Esophagus squamous epithelium (tissue), 4 donors: ENCODE measurements at regions not wholly inside any gene's neighbourhood (a gene's known extent, or its start where the extent isn't known, plus 50 kb on each side); places are given as distances from the start of the nearest gene placed in this dataset.

Source experiments
- CTCF ChIP-seq, 6 experiments: fragments of 450-650 bp in 4 of 6; fragments of 200-600 bp in 2 of 6; sonication (generic) in 2 of 6; IDR thresholded peaks; one replicate each; pipeline ENCODE4 v1.5.1; 2016 to 2019; ENCODE audit warnings: antibody characterized with exemption in 6 of 6, mild to moderate bottlenecking in 4 of 6, moderate library complexity in 4 of 6
- POLR2A ChIP-seq, 4 donors: fragments of 450-650 bp; IDR thresholded peaks; one replicate each; pipeline ENCODE4 v1.6.1; 2017; ENCODE audit warnings: antibody characterized with exemption in 4 of 4, mild to moderate bottlenecking in 4 of 4, moderate library complexity in 3 of 4

DNA sequence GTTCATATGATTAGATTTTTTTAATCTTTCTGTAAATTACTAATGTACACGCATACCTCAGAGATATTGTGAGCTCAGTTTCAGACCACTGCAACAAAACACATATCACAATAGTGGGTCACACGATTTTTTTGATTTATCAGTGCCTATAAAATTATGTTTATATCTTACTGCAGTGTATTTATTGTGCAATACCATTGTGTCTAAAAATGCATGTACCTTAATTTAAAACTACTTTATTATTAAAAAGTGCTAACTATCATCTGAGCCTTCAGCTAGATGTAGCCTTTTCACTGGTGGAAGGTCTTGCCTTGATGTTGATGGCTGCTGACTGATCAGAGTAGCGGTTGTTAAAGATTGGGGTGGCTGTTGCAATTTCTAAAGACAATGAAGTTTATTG is 918.8 kb upstream of the CHORDC1 start:
- TF ChIP-seq CTCF (IDR thresholded peaks at IDR 0.05) (no peak), POLR2A (IDR thresholded peaks at IDR 0.05) (no peak)
